Loucy (cell line): ENCODE measurements at regions not wholly inside any gene's neighbourhood (a gene's known extent, or its start where the extent isn't known, plus 50 kb on each side); places are given as distances from the start of the nearest gene placed in this dataset.

Source experiments
- H2AFZ ChIP-seq: fragments of 200-600 bp; sonication (generic); 2 replicates; pipeline ENCODE4 v1.6.0; 2016; ENCODE audit warnings: antibody characterized with exemption, mild to moderate bottlenecking, low read length, moderate library complexity
- H3F3A ChIP-seq: fragments of 200-600 bp; 2 replicates; pipeline ENCODE4 v1.6.0; 2016; ENCODE audit warnings: antibody characterized with exemption, low read depth, mild to moderate bottlenecking
- H3K27me3 ChIP-seq: fragments of 200-600 bp; sonication (generic); 2 replicates; pipeline ENCODE4 v1.6.1; 2014; ENCODE audit warnings: low read length, mild to moderate bottlenecking; ENCODE audit not compliant: insufficient read depth, poor library complexity, severe bottlenecking
- H3K36me3 ChIP-seq: fragments of 200-600 bp; sonication (generic); 2 replicates; pipeline ENCODE4 v1.6.1; 2016; ENCODE audit warnings: low read length; ENCODE audit not compliant: insufficient read depth
- H3K4me1 ChIP-seq: fragments of 200-600 bp; sonication (generic); 2 replicates; pipeline ENCODE4 v1.5.1; 2014; ENCODE audit warnings: low read length, mild to moderate bottlenecking; ENCODE audit not compliant: insufficient read depth, poor library complexity, severe bottlenecking
- H3K4me2 ChIP-seq: fragments of 200-600 bp; sonication (generic); 2 replicates; pipeline ENCODE4 v1.6.0; 2014; ENCODE audit warnings: antibody characterized with exemption, low read length, low read depth, mild to moderate bottlenecking; ENCODE audit not compliant: poor library complexity, severe bottlenecking
- H3K4me3 ChIP-seq: fragments of 200-600 bp; sonication (generic); 2 replicates; pipeline ENCODE4 v1.5.1; 2014; ENCODE audit warnings: low read length, mild to moderate bottlenecking, mixed read lengths; ENCODE audit not compliant: poor library complexity, severe bottlenecking
- H3K79me2 ChIP-seq: fragments of 200-600 bp; sonication (generic); 2 replicates; pipeline ENCODE4 v1.6.1; 2014; ENCODE audit warnings: low read length; ENCODE audit not compliant: insufficient read depth
- H3K9ac ChIP-seq: fragments of 200-600 bp; sonication (generic); 2 replicates; pipeline ENCODE4 v1.6.0; 2014; ENCODE audit warnings: mild to moderate bottlenecking, low read depth, low read length, moderate library complexity; ENCODE audit not compliant: poor library complexity, severe bottlenecking
- H3K9me2 ChIP-seq: fragments of 200-600 bp; sonication (generic); replicated peaks from 2 replicates; pipeline ENCODE4 v1.6.1; 2016; ENCODE audit warnings: low read depth, low read length, mixed read lengths
- H3K9me3 ChIP-seq: fragments of 200-600 bp; sonication (generic); 2 replicates; pipeline ENCODE4 v1.6.1; 2014; ENCODE audit warnings: mild to moderate bottlenecking, antibody characterized with exemption, low read length, low read depth; ENCODE audit not compliant: insufficient read depth
- H4K20me1 ChIP-seq: fragments of 200-600 bp; sonication (generic); 2 replicates; pipeline ENCODE4 v1.6.0; 2014; ENCODE audit warnings: antibody characterized with exemption, low read length, mild to moderate bottlenecking; ENCODE audit not compliant: insufficient read depth, poor library complexity, severe bottlenecking
- CTCF ChIP-seq: fragments of 200-600 bp; sonication (generic); conservative IDR thresholded peaks from 2 replicates; pipeline ENCODE4 v1.5.1; 2014; ENCODE audit warnings: mild to moderate bottlenecking, antibody characterized with exemption, low read length
- EZH2phosphoT487 ChIP-seq: fragments of 200-600 bp; IDR thresholded peaks from 2 replicates; pipeline ENCODE4 v1.6.1; 2018; ENCODE audit warnings: antibody characterized with exemption, mild to moderate bottlenecking, moderate library complexity, borderline replicate concordance

DNA sequence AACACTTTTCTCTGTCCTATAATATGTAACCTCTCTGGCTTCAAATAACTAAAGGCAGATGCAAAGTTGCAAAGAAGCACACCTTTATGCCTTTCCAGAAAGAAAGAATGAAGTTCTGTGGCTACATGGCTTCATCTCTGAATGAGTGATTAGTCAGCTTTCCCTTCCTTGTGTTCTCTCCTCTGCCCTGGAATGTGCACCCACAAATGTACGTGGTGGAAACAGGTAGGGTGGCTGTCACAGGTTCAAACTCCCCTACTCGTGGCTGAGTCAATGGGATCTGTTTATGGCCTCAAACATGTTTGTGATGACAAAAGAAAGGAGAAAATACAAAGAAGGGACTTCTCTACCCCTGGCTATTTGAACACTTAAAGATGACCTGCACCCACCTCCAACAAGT lies 55.5 kb upstream of the ACVR2A start:
- no peaks in the 10 kb centered on the region for H3K79me2 ChIP-seq
- TF ChIP-seq CTCF, result no peak
- TF ChIP-seq EZH2phosphoT487, result no peak
- H3F3A ChIP-seq, result no peaks in the 10 kb centered on the region
- H3K4me1 ChIP-seq, result no peaks in the 10 kb centered on the region
- H3K9me3 ChIP-seq, result no peaks in the 10 kb centered on the region
- H3K36me3 ChIP-seq, result no peaks in the 10 kb centered on the region
- H2AFZ ChIP-seq, result no peak overlapping the region
- no peak overlapping the region for H3K4me3 ChIP-seq
- H3K9me2 ChIP-seq, result no peaks in the 10 kb centered on the region
- no peak overlapping the region for H3K4me2 ChIP-seq
- no peak overlapping the region for H3K9ac ChIP-seq
- H4K20me1 ChIP-seq, result no peaks in the 10 kb centered on the region
- no peaks in the 10 kb centered on the region for H3K27me3 ChIP-seq

GRCh38 chr2:147782141-147782930 lies 62.5 kb upstream of the ACVR2A start:
- Histone ChIP-seq H3K27me3 (no peaks in the 10 kb centered on the region), H3K9me2 (no peaks in the 10 kb centered on the region), H3K9ac (no peak overlapping the region), H3K4me2 (no peak overlapping the region), H3K36me3 (no peaks in the 10 kb centered on the region), H3K9me3 (no peaks in the 10 kb centered on the region), H3F3A (no peaks in the 10 kb centered on the region), H4K20me1 (no peaks in the 10 kb centered on the region), H2AFZ (no peak overlapping the region), H3K79me2 (no peaks in the 10 kb centered on the region), H3K4me1 (no peaks in the 10 kb centered on the region), H3K4me3 (no peak overlapping the region)
- TF ChIP-seq EZH2phosphoT487 (no peak), CTCF (no peak)

DNA sequence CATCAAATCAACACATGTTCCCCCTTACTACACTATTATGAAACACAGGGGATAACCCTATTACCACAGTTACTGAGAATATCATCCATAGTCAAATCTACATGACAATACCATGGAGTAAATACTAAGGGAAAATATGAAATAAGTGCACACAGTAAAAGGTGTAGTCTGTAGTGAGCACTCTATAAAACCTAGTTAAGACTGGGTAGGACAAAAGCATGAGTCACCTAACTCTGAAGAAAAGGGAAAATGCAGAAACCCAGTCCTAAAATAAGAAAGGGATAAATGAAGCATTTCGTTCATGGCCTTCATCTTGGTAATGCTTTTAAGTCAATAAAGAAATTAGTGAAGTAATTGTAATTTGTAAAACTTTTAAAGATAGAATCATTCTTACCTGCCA lies 65.4 kb upstream of the ACVR2A start:
- Histone ChIP-seq H3K9ac (no peak overlapping the region), H3K9me2 (no peaks in the 10 kb centered on the region), H3K79me2 (no peaks in the 10 kb centered on the region), H3K4me1 (no peaks in the 10 kb centered on the region), H3K36me3 (no peaks in the 10 kb centered on the region), H2AFZ (no peak overlapping the region), H4K20me1 (no peaks in the 10 kb centered on the region), H3K4me2 (no peak overlapping the region), H3K9me3 (no peaks in the 10 kb centered on the region), H3K27me3 (no peaks in the 10 kb centered on the region), H3F3A (no peaks in the 10 kb centered on the region), H3K4me3 (no peak overlapping the region)
- TF ChIP-seq CTCF (no peak), EZH2phosphoT487 (no peak)
